ENCODE measurements at regions not wholly inside any gene's neighbourhood (a gene's known extent, or its start where the extent isn't known, plus 50 kb on each side); places are given as distances from the start of the nearest gene placed in this dataset.

GRCh38 chr3:101069901-101070798 lies 76.9 kb upstream of the ABI3BP start:
- no peaks in the 10 kb centered on the region for H3K9me3 ChIP-seq (ENCODE audit: insufficient read depth, low read length)

DNA sequence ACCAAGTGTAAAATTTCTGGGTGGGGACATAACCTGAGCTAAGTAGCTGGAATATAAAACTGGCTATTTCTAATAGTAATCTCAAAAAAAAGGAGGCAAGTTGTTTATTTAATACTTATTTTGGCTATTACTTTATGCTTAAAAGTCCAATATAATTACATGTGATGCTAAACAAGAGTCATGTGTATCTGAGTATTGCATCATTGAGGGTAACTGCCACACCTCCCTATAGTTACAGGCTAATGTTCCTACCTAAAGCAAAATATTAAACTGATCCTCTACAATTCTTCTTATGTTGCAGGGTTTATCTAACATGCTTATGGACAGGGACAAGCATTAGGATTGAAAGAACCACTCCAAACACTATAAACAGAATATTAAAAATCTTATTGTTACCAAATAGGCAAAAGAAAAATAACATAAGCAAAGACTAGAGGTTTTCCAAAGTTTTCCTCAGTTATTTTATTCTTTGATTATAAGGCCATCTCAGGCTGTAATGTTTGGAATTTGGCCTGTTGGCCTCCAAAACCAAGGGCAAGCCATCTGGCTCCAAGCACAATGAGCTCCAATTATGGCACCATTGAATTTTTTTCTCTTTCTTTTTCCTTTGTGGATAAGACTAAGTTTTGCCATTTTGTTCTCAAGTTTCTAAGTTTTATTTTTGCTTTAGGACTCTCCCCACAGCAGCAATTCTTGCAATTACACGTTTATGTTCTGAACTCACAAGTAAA lies 75.8 kb upstream of the ABI3BP start:
- Histone ChIP-seq H3K9me3 (ENCODE audit: insufficient read depth, low read length) (no peaks in the 10 kb centered on the region), H3K27me3 (ENCODE audit: low read depth, low read length) (no peaks in the 10 kb centered on the region), H3K4me2 (ENCODE audit: low read length) (no peak overlapping the region), H2AFZ (ENCODE audit: low read depth, low read length) (no peak overlapping the region), H3K4me3 (ENCODE audit: low read length) (no peak overlapping the region), H3K79me2 (ENCODE audit: low read length) (no peaks in the 10 kb centered on the region), H3K36me3 (replicated peaks; ENCODE audit: low read depth, low read length) (no peaks in the 10 kb centered on the region), H3K27ac (ENCODE audit: low read length) (no peak overlapping the region), H4K20me1 (ENCODE audit: insufficient read depth, low read length) (no peaks in the 10 kb centered on the region), H3K4me1 (ENCODE audit: low read length) (0 out of 2 replicates have a peak, but pooled peaks cover 2% of the 10 kb centered on the region), H3K9ac (ENCODE audit: low read length) (no peak overlapping the region)
- TF ChIP-seq EZH2phosphoT487 (IDR thresholded peaks at IDR 0.05; ENCODE audit: low read depth): no peak
- TF ChIP-seq, protein P1, sequence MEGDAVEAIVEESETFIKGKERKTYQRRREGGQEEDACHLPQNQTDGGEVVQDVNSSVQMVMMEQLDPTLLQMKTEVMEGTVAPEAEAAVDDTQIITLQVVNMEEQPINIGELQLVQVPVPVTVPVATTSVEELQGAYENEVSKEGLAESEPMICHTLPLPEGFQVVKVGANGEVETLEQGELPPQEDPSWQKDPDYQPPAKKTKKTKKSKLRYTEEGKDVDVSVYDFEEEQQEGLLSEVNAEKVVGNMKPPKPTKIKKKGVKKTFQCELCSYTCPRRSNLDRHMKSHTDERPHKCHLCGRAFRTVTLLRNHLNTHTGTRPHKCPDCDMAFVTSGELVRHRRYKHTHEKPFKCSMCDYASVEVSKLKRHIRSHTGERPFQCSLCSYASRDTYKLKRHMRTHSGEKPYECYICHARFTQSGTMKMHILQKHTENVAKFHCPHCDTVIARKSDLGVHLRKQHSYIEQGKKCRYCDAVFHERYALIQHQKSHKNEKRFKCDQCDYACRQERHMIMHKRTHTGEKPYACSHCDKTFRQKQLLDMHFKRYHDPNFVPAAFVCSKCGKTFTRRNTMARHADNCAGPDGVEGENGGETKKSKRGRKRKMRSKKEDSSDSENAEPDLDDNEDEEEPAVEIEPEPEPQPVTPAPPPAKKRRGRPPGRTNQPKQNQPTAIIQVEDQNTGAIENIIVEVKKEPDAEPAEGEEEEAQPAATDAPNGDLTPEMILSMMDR (IDR thresholded peaks at IDR 0.05; ENCODE audit: low read depth, low read length): no peak

More at GRCh38 chr3:101069901-101070798, 76.9 kb upstream of the ABI3BP start:
- H4K20me1 ChIP-seq (ENCODE audit: insufficient read depth, low read length): no peaks in the 10 kb centered on the region
- no peaks in the 10 kb centered on the region for H3K27me3 ChIP-seq (ENCODE audit: low read depth, low read length)
- no peaks in the 10 kb centered on the region for H3K36me3 ChIP-seq (replicated peaks; ENCODE audit: low read depth, low read length)
- H3K27ac ChIP-seq (ENCODE audit: low read length): no peak overlapping the region
- peak overlapping the region; percentile 36; the same call in 1 of the 2 replicates for H3K4me3 ChIP-seq (ENCODE audit: low read length)
- H3K4me1 ChIP-seq (ENCODE audit: low read length): 0 out of 2 replicates have a peak, but pooled peaks cover 2% of the 10 kb centered on the region
- H3K9ac ChIP-seq (ENCODE audit: low read length): no peak overlapping the region
- no peak for TF ChIP-seq EZH2phosphoT487 (IDR thresholded peaks at IDR 0.05; ENCODE audit: low read depth)
- TF ChIP-seq, protein P1 (IDR thresholded peaks at IDR 0.05; ENCODE audit: low read depth, low read length): peak; percentile 92
- peak overlapping the region; percentile 55 for H3K4me2 ChIP-seq (ENCODE audit: low read length)
- no peaks in the 10 kb centered on the region for H3K79me2 ChIP-seq (ENCODE audit: low read length)
- H2AFZ ChIP-seq (ENCODE audit: low read depth, low read length): peak overlapping the region; percentile 55

DNA sequence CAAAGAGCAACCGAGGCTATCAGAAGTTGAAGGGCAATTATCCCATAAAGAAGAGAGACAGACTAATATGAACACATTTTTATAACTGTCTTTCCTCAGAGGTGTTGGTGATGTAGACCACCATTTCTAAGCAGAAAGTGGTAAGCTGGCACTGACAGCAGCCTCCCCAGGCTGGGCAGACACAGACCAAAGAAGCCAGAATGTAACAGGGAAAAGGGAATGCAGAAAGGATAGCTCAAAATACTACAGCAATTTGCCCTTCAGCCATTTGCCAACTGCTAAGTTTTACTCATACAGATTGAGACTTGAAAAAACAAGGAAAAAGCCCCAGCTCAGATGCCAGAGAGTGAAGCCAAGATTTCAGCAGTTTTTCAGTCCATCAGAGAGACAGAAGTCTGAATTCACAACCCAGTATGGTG lies 73.5 kb upstream of the ABI3BP start:
- H2AFZ ChIP-seq (ENCODE audit: low read depth, low read length): no peak overlapping the region
- H3K4me2 ChIP-seq (ENCODE audit: low read length): no peak overlapping the region
- H3K4me3 ChIP-seq (ENCODE audit: low read length): no peak overlapping the region

More for the DNA sequence above, 73.5 kb upstream of the ABI3BP start:
- TF ChIP-seq, protein P1 (IDR thresholded peaks at IDR 0.05; ENCODE audit: low read depth, low read length): no peak
- TF ChIP-seq EZH2phosphoT487 (IDR thresholded peaks at IDR 0.05; ENCODE audit: low read depth): no peak
- H3K9me3 ChIP-seq (ENCODE audit: insufficient read depth, low read length): no peaks in the 10 kb centered on the region
- H3K9ac ChIP-seq (ENCODE audit: low read length): no peak overlapping the region
- no peaks in the 10 kb centered on the region for H3K27me3 ChIP-seq (ENCODE audit: low read depth, low read length)
- H3K79me2 ChIP-seq (ENCODE audit: low read length): no peaks in the 10 kb centered on the region
- no peaks in the 10 kb centered on the region for H4K20me1 ChIP-seq (ENCODE audit: insufficient read depth, low read length)
- H3K36me3 ChIP-seq (replicated peaks; ENCODE audit: low read depth, low read length): no peaks in the 10 kb centered on the region
- no peak overlapping the region for H3K27ac ChIP-seq (ENCODE audit: low read length)
- H3K4me1 ChIP-seq (ENCODE audit: low read length): 0 out of 2 replicates have a peak, but pooled peaks cover 2% of the 10 kb centered on the region

Measured in OCI-LY3 (cell line).